WTC11 (cell line): ENCODE measurements at regions not wholly inside any gene's neighbourhood (a gene's known extent, or its start where the extent isn't known, plus 50 kb on each side); places are given as distances from the start of the nearest gene placed in this dataset.

Source experiments
- ATAC-seq: fragments of 200-7000 bp; cut with Tn5 transposase; 2 replicates; pipeline ENCODE4 v1.10.0; 2021; ENCODE audit warnings: mild to moderate bottlenecking, moderate library complexity
- CTCF ChIA-PET: fragments of 300-600 bp; sonication (Branson Sonifier 250); formaldehyde crosslinking; loops from one replicate; lab custom pipeline; 2021; ENCODE audit warnings: antibody characterized with exemption; lab: Charles Lee
- POLR2A ChIA-PET: fragments of 350-600 bp; sonication (Branson Sonifier 250); formaldehyde crosslinking; loops from one replicate; lab custom pipeline; 2021; ENCODE audit warnings: antibody characterized with exemption; lab: Charles Lee
- DNase-seq: peaks from one replicate; pipeline ENCODE4 v3.0.0; 2021; ENCODE audit warnings: low spot score
- H3K27ac Mint-ChIP-seq: 2 replicates; pipeline ENCODE4 v1.8.0; 2021; ENCODE audit warnings: mixed read lengths
- H3K27me3 Mint-ChIP-seq: 2 replicates; pipeline ENCODE4 v1.8.0; 2021; ENCODE audit warnings: low read depth, mild to moderate bottlenecking, moderate library complexity, mixed read lengths
- H3K36me3 Mint-ChIP-seq: 2 replicates; pipeline ENCODE4 v1.8.0; 2021; ENCODE audit warnings: mixed read lengths
- H3K4me1 Mint-ChIP-seq: 2 replicates; pipeline ENCODE4 v1.8.0; 2022; ENCODE audit warnings: mixed read lengths
- H3K4me3 Mint-ChIP-seq: 2 replicates; pipeline ENCODE4 v1.8.0; 2021; ENCODE audit warnings: mild to moderate bottlenecking, moderate library complexity, mixed read lengths
- H3K9me3 Mint-ChIP-seq: 2 replicates; pipeline ENCODE4 v1.8.0; 2021; ENCODE audit warnings: mixed read lengths
- ARID4B ChIP-seq: sonication (generic); formaldehyde crosslinking; IDR thresholded peaks from 2 replicates; pipeline ENCODE4 v1.8.0; 2023; ENCODE audit warnings: missing genetic modification reagents, mild to moderate bottlenecking, borderline replicate concordance
- CBFB ChIP-seq: sonication (generic); formaldehyde crosslinking; IDR thresholded peaks from 2 replicates; pipeline ENCODE4 v1.8.1; 2022; ENCODE audit warnings: mild to moderate bottlenecking, low read depth, missing genetic modification reagents
- CREM ChIP-seq: sonication (generic); formaldehyde crosslinking; IDR thresholded peaks from 2 replicates; pipeline ENCODE4 v1.8.1; 2022; ENCODE audit warnings: mild to moderate bottlenecking, missing genetic modification reagents, moderate library complexity
- E2F1 ChIP-seq: sonication (generic); formaldehyde crosslinking; IDR thresholded peaks from 2 replicates; pipeline ENCODE4 v1.8.0; 2022; ENCODE audit warnings: mild to moderate bottlenecking, missing genetic modification reagents
- FOXJ3 ChIP-seq: sonication (generic); formaldehyde crosslinking; IDR thresholded peaks from 2 replicates; pipeline ENCODE4 v1.9.0; 2021; ENCODE audit warnings: missing genetic modification reagents, mild to moderate bottlenecking, borderline replicate concordance
- FOXP1 ChIP-seq: sonication (generic); formaldehyde crosslinking; IDR thresholded peaks from 2 replicates; pipeline ENCODE4 v1.8.0; 2022; ENCODE audit warnings: missing genetic modification reagents, mild to moderate bottlenecking, moderate library complexity, borderline replicate concordance
- FOXP4 ChIP-seq: sonication (generic); formaldehyde crosslinking; IDR thresholded peaks from 2 replicates; pipeline ENCODE4 v1.8.0; 2022; ENCODE audit warnings: mild to moderate bottlenecking, missing genetic modification reagents
- GABPB1 ChIP-seq: sonication (generic); formaldehyde crosslinking; IDR thresholded peaks from 2 replicates; pipeline ENCODE4 v1.8.1; 2023; ENCODE audit warnings: mild to moderate bottlenecking, missing genetic modification reagents
- JAZF1 ChIP-seq: fragments of 250-450 bp; sonication (Bioruptor Pico); IDR thresholded peaks from 2 replicates; pipeline ENCODE4 v1.9.0; 2021; ENCODE audit warnings: moderate library complexity, mild to moderate bottlenecking, inconsistent platforms
- KAT7 ChIP-seq: sonication (generic); formaldehyde crosslinking; IDR thresholded peaks from 2 replicates; pipeline ENCODE4 v1.8.1; 2023; ENCODE audit warnings: missing genetic modification reagents, mild to moderate bottlenecking, borderline replicate concordance
- MXD4 ChIP-seq: fragments of 250-450 bp; sonication (Bioruptor Pico); IDR thresholded peaks from 2 replicates; pipeline ENCODE4 v1.8.0; 2021; ENCODE audit warnings: mild to moderate bottlenecking, moderate library complexity, borderline replicate concordance
- NFATC4 ChIP-seq: fragments of 250-450 bp; sonication (Bioruptor Pico); IDR thresholded peaks from 2 replicates; pipeline ENCODE4 v1.9.0; 2021; ENCODE audit warnings: mild to moderate bottlenecking
- NR3C1 ChIP-seq: sonication (generic); formaldehyde crosslinking; conservative IDR thresholded peaks from 2 replicates; pipeline ENCODE4 v1.8.1; 2023; ENCODE audit warnings: low read depth, mild to moderate bottlenecking, missing genetic modification reagents
- OVOL2 ChIP-seq: fragments of 250-450 bp; sonication (Bioruptor Pico); IDR thresholded peaks from 2 replicates; pipeline ENCODE4 v1.9.0; 2021; ENCODE audit warnings: mild to moderate bottlenecking, borderline replicate concordance
- PREB ChIP-seq: sonication (generic); formaldehyde crosslinking; IDR thresholded peaks from 2 replicates; pipeline ENCODE4 v1.8.1; 2022; ENCODE audit warnings: mild to moderate bottlenecking, missing genetic modification reagents, moderate library complexity, borderline replicate concordance
- RORB ChIP-seq: fragments of 250-450 bp; sonication (Bioruptor Pico); IDR thresholded peaks from 2 replicates; pipeline ENCODE4 v1.9.0; 2021; ENCODE audit warnings: mild to moderate bottlenecking
- SOX15 ChIP-seq: fragments of 250-450 bp; sonication (Bioruptor Pico); IDR thresholded peaks from 2 replicates; pipeline ENCODE4 v1.9.0; 2021; ENCODE audit warnings: mild to moderate bottlenecking
- USF1 ChIP-seq: sonication (generic); formaldehyde crosslinking; IDR thresholded peaks from 2 replicates; pipeline ENCODE4 v1.8.0; 2022; ENCODE audit warnings: mild to moderate bottlenecking, missing genetic modification reagents
- USF2 ChIP-seq: sonication (generic); formaldehyde crosslinking; IDR thresholded peaks from 2 replicates; pipeline ENCODE4 v1.8.1; 2023; ENCODE audit warnings: mild to moderate bottlenecking, missing genetic modification reagents, moderate library complexity
- ZNF121 ChIP-seq: sonication (generic); formaldehyde crosslinking; IDR thresholded peaks from 2 replicates; pipeline ENCODE4 v1.8.0; 2023; ENCODE audit warnings: missing genetic modification reagents
- ZNF219 ChIP-seq: sonication (generic); formaldehyde crosslinking; IDR thresholded peaks from 2 replicates; pipeline ENCODE4 v1.8.0; 2023; ENCODE audit warnings: missing genetic modification reagents, mild to moderate bottlenecking, borderline replicate concordance
- ZNF232 ChIP-seq: sonication (generic); formaldehyde crosslinking; IDR thresholded peaks from 2 replicates; pipeline ENCODE4 v1.8.0; 2022; ENCODE audit warnings: mild to moderate bottlenecking, missing genetic modification reagents
- ZNF416 ChIP-seq: fragments of 250-450 bp; sonication (Bioruptor Pico); IDR thresholded peaks from 2 replicates; pipeline ENCODE4 v1.9.0; 2021; ENCODE audit warnings: mild to moderate bottlenecking, inconsistent platforms
- ZNF671 ChIP-seq: fragments of 250-450 bp; sonication (Bioruptor Pico); IDR thresholded peaks from 2 replicates; pipeline ENCODE4 v1.8.0; 2021; ENCODE audit warnings: mild to moderate bottlenecking

GRCh38 chr4:106530821-106531220 is 162.2 kb upstream of the GIMD1 start:
- ATAC-seq: no peak
- CTCF ChIA-PET: no interaction called here
- H3K4me1 Mint-ChIP-seq: no peaks in the 10 kb centered on the region

GRCh38 chr4:106530024-106530361 is 161.4 kb upstream of the GIMD1 start:
- POLR2A ChIA-PET: no interaction called here
- Mint-ChIP-seq H3K27me3 (no peaks in the 10 kb centered on the region), H3K27ac (no peak overlapping the region), H3K4me3 (no peak overlapping the region), H3K36me3 (no peaks in the 10 kb centered on the region), H3K4me1 (no peaks in the 10 kb centered on the region), H3K9me3 (peaks cover 5% of the 10 kb centered on the region)
- CTCF ChIA-PET: no interaction called here
- no peak for DNase-seq
- no peak for ATAC-seq
- TF ChIP-seq ARID4B (CRISPR knock-in tag) (no peak), USF2 (no peak), ZNF416 (no peak), KAT7 (CRISPR knock-in tag) (no peak), CBFB (CRISPR knock-in tag) (no peak), OVOL2 (no peak), MXD4 (CRISPR knock-in tag) (no peak), PREB (CRISPR knock-in tag) (no peak), SOX15 (CRISPR knock-in tag) (no peak), CREM (no peak), NR3C1 (CRISPR knock-in tag) (no peak)

More at GRCh38 chr4:106530821-106531220, 162.2 kb upstream of the GIMD1 start:
- Mint-ChIP-seq H3K36me3 (no peaks in the 10 kb centered on the region), H3K27ac (no peak overlapping the region), H3K27me3 (no peaks in the 10 kb centered on the region), H3K4me3 (no peak overlapping the region), H3K9me3 (peaks cover 6% of the 10 kb centered on the region)
- POLR2A ChIA-PET: no interaction called here
- no peak for TF ChIP-seq JAZF1
- no peak for TF ChIP-seq RORB
- no peak for TF ChIP-seq ZNF671
- TF ChIP-seq USF2: no peak
- no peak for TF ChIP-seq GABPB1
- TF ChIP-seq OVOL2: no peak
- TF ChIP-seq ZNF232 (CRISPR knock-in tag): no peak
- TF ChIP-seq SOX15 (CRISPR knock-in tag): no peak
- no peak for TF ChIP-seq FOXP4 (CRISPR knock-in tag)
- no peak for TF ChIP-seq NFATC4
- TF ChIP-seq FOXP1: no peak
- no peak for TF ChIP-seq E2F1
- no peak for TF ChIP-seq USF1
- TF ChIP-seq FOXJ3 (CRISPR knock-in tag): no peak
- no peak for TF ChIP-seq ZNF121
- TF ChIP-seq MXD4 (CRISPR knock-in tag): no peak
- TF ChIP-seq ZNF219 (CRISPR knock-in tag): no peak
- TF ChIP-seq, all 79 proteins: peak for 0
- no peak for DNase-seq
